HepG2 (cell line): ENCODE measurements at regions not wholly inside any gene's neighbourhood (a gene's known extent, or its start where the extent isn't known, plus 50 kb on each side); places are given as distances from the start of the nearest gene placed in this dataset.

Experiments used
- ATAC-seq: fragments of 200-7000 bp; cut with Tn5 transposase; 3 replicates; pipeline ENCODE4 v1.9.1; 2020; ENCODE audit warnings: mild to moderate bottlenecking, moderate library complexity
- BruUV-seq: library from RNA; stranded (reverse); fragments of 400-500 nt; replicated peaks from 2 replicates; lab custom pipeline; 2021; lab: Mats Ljungman, UMichigan
- CTCF ChIA-PET: fragments of 300-600 bp; formaldehyde crosslinking; extraction: SDS; loops from one replicate; lab custom pipeline; 2021; ENCODE audit warnings: low total read pairs, inconsistent platforms, low intra/inter-chr PET ratio; lab: Yijun Ruan, JAX
- POLR2A ChIA-PET: fragments of 350-600 bp; sonication (Branson Sonifier 250); formaldehyde crosslinking; loops from one replicate; lab custom pipeline; 2020; ENCODE audit warnings: antibody characterized with exemption, inconsistent platforms; lab: Yijun Ruan, JAX
- DNase-seq: peaks from one replicate; pipeline ENCODE4 v3.0.0-alpha.2; 2015; ENCODE audit warnings: low spot score
- FAIRE-seq: peaks from 3 replicates; lab custom pipeline; 2011; peaks lifted over from hg19 to GRCh38; lab: Jason Lieb, UNC
- H2AFZ ChIP-seq: one replicate; pipeline ENCODE4 v1.6.1; 2011; ENCODE audit warnings: low read length, inconsistent platforms
- H3K27ac ChIP-seq: fragments of 300-600 bp; 3 replicates; pipeline ENCODE4 v1.8.0; 2011; ENCODE audit warnings: mixed run types, mild to moderate bottlenecking, mixed read lengths, low read length, inconsistent platforms; ENCODE audit not compliant: insufficient read depth; ENCODE audit errors: extremely low read length
- H3K27me3 ChIP-seq, 2 experiments: fragments of 200-600 bp in 1 of 2; 2 replicates in 1 of 2; 3 replicates in 1 of 2; pipeline versions ENCODE4 v1.6.0 to v1.8.0; 2011; ENCODE audit warnings: low read length in 2 of 2, mild to moderate bottlenecking in 2 of 2, moderate library complexity in 2 of 2, inconsistent platforms in 1 of 2; ENCODE audit not compliant: insufficient read depth in 2 of 2, control insufficient read depth in 1 of 2
- H3K36me3 ChIP-seq, 2 experiments: fragments of 200-600 bp in 1 of 2; replicated peaks in 1 of 2; 2 replicates in 1 of 2; 3 replicates in 1 of 2; pipeline versions ENCODE4 v1.5.1 to v1.8.0; 2011; ENCODE audit warnings: low read length in 2 of 2, inconsistent platforms in 1 of 2; ENCODE audit not compliant: insufficient read depth in 2 of 2, control insufficient read depth in 1 of 2
- H3K4me1 ChIP-seq: 2 replicates; pipeline ENCODE4 v1.5.1; 2012; ENCODE audit warnings: low read length, inconsistent platforms; ENCODE audit not compliant: insufficient read depth
- H3K4me2 ChIP-seq: 2 replicates; pipeline ENCODE4 v1.6.0; 2011; ENCODE audit warnings: low read depth, low read length, inconsistent platforms
- H3K4me3 ChIP-seq, 3 experiments: fragments of 200-600 bp in 1 of 3; sonication (generic), shearing (Covaris generic) in 1 of 3; replicated peaks in 1 of 3; 2 replicates each; pipeline ENCODE4 v1.5.1; 2011 to 2016; ENCODE audit warnings: low read length in 3 of 3, inconsistent platforms in 2 of 3, low read depth in 2 of 3, mild to moderate bottlenecking in 2 of 3, control low read depth in 1 of 3, mixed read lengths in 1 of 3; ENCODE audit not compliant: insufficient read depth in 1 of 3
- H3K79me2 ChIP-seq: one replicate; pipeline ENCODE4 v1.6.1; 2011; ENCODE audit warnings: low read length, inconsistent platforms; ENCODE audit not compliant: insufficient read depth
- H3K9ac ChIP-seq: 2 replicates; pipeline ENCODE4 v1.6.0; 2011; ENCODE audit warnings: mild to moderate bottlenecking, low read depth, low read length, inconsistent platforms; ENCODE audit not compliant: insufficient read depth
- H3K9me3 ChIP-seq: 2 replicates; pipeline ENCODE4 v1.5.1; 2012; ENCODE audit warnings: mild to moderate bottlenecking, low read length
- H4K20me1 ChIP-seq: 2 replicates; pipeline ENCODE4 v1.6.0; 2011; ENCODE audit warnings: inconsistent platforms, mild to moderate bottlenecking, low read length, moderate library complexity; ENCODE audit not compliant: insufficient read depth
- DPF2 ChIP-seq: sonication (generic); formaldehyde crosslinking; IDR thresholded peaks from 2 replicates; pipeline ENCODE4 v1.4.0; 2020; ENCODE audit warnings: mild to moderate bottlenecking, low read depth, missing genetic modification reagents, borderline replicate concordance
- FOSL2 ChIP-seq: sonication (generic); formaldehyde crosslinking; IDR thresholded peaks from 2 replicates; pipeline ENCODE4 v1.4.0; 2020; ENCODE audit warnings: missing genetic modification reagents
- HNF4G ChIP-seq, 2 experiments: sonication (generic) in 1 of 2; formaldehyde crosslinking in 1 of 2; IDR thresholded peaks; 2 replicates each; pipeline versions ENCODE4 v1.4.0 to v1.6.1; 2011 to 2020; ENCODE audit warnings: borderline replicate concordance in 2 of 2, low read depth in 2 of 2, mild to moderate bottlenecking in 2 of 2, low read length in 1 of 2, missing genetic modification reagents in 1 of 2, moderate library complexity in 1 of 2
- TFE3 ChIP-seq: IDR thresholded peaks from 2 replicates; pipeline ENCODE4 v1.6.1; 2016
- THRA ChIP-seq: sonication (generic); formaldehyde crosslinking; IDR thresholded peaks from 2 replicates; pipeline ENCODE4 v1.4.0; 2020; ENCODE audit warnings: missing genetic modification reagents, borderline replicate concordance
- ZMAT3 ChIP-seq: sonication (generic); formaldehyde crosslinking; conservative IDR thresholded peaks from 2 replicates; pipeline ENCODE4 v1.7.0; 2021; ENCODE audit warnings: missing genetic modification reagents
- ZNF225 ChIP-seq: sonication (generic); formaldehyde crosslinking; IDR thresholded peaks from 2 replicates; pipeline ENCODE4 v1.4.0; 2020; ENCODE audit warnings: mild to moderate bottlenecking, missing genetic modification reagents
- ZNF350 ChIP-seq: sonication (generic); formaldehyde crosslinking; IDR thresholded peaks from 2 replicates; pipeline ENCODE4 v1.4.0; 2020; ENCODE audit warnings: mild to moderate bottlenecking, low read depth, missing genetic modification reagents, borderline replicate concordance
- ZNF883 ChIP-seq: sonication (generic); formaldehyde crosslinking; IDR thresholded peaks from 2 replicates; pipeline ENCODE4 v1.5.1; 2020; ENCODE audit warnings: mild to moderate bottlenecking, missing genetic modification reagents; ENCODE audit errors: not compliant biosample characterization
- ZSCAN31 ChIP-seq: sonication (generic); formaldehyde crosslinking; IDR thresholded peaks from 2 replicates; pipeline ENCODE4 v1.5.0; 2020; ENCODE audit warnings: low read depth, mild to moderate bottlenecking, missing genetic modification reagents
- WGBS: methylation state at CpG from one replicate; pipeline ENCODE4 v1.1.6; 2017; ENCODE audit warnings: low lambda C conversion rate; 5-methylcytosine and 5-hydroxymethylcytosine counted together
- in situ Hi-C: cut with HindIII; loops from 2 replicates; pipeline ENCODE4 v1.10.0; 2017; ENCODE audit warnings: low pct_unique_long_range_greater_than_20kb; ENCODE audit not compliant: extremely low pct_ligation_motif_present
- intact Hi-C: fragments of 100-400 bp; cut with micrococcal nuclease; formaldehyde crosslinking; loops from one replicate; pipeline ENCODE4 v1.10.0; 2022; ENCODE audit not compliant: unreplicated experiment
- TF ChIP-seq, protein P1 (sequence below): sonication (generic); formaldehyde crosslinking; IDR thresholded peaks from 2 replicates; pipeline ENCODE4 v1.5.0; 2020; ENCODE audit warnings: mild to moderate bottlenecking, low read depth, missing genetic modification reagents, borderline replicate concordance
- TF ChIP-seq, protein P2 (sequence below): sonication (generic); formaldehyde crosslinking; conservative IDR thresholded peaks from 2 replicates; pipeline ENCODE4 v1.4.0; 2020; ENCODE audit warnings: missing genetic modification reagents

GRCh38 chr7:9283246-9283645, 849.8 kb downstream of the NXPH1 start:
- intact Hi-C loops (no loop called here), in situ Hi-C loops (no loop called here)
- POLR2A ChIA-PET, result no interaction called here
- H3K4me3 ChIP-seq, result no peak overlapping the region
- DNase-seq (no peak), ATAC-seq (no peak), FAIRE-seq (no peak)
- H3K9me3 ChIP-seq, result peaks cover 75% of the 10 kb centered on the region
- no peaks in the 10 kb centered on the region for H3K27me3 ChIP-seq
- no TSS peak for BruUV-seq
- WGBS, result 2% methylated on average over 2 of the region's 2 CpGs
- CTCF ChIA-PET, result no interaction called here
- no peak overlapping the region for H3K9ac ChIP-seq
- H3K27ac ChIP-seq, result no peak overlapping the region
- no peaks in the 10 kb centered on the region for H3K36me3 ChIP-seq
- H3K4me2 ChIP-seq, result no peak overlapping the region
- no peak overlapping the region for H2AFZ ChIP-seq
- H3K79me2 ChIP-seq, result no peaks in the 10 kb centered on the region
- TF ChIP-seq TFE3 (no peak), ZNF350 (CRISPR knock-in tag) (no peak), DPF2 (CRISPR knock-in tag) (no peak), ZMAT3 (CRISPR knock-in tag) (no peak), ZNF883 (CRISPR knock-in tag) (no peak), HNF4G (IDR thresholded peaks at IDR 0.05; ENCODE audit: borderline replicate concordance, low read depth, low read length) (no peak), HNF4G (CRISPR knock-in tag; IDR thresholded peaks at IDR 0.05; ENCODE audit: borderline replicate concordance, low read depth) (no peak), THRA (no peak), ZNF225 (no peak), FOSL2 (CRISPR knock-in tag) (no peak), ZSCAN31 (no peak)
- TF ChIP-seq, protein P1, sequence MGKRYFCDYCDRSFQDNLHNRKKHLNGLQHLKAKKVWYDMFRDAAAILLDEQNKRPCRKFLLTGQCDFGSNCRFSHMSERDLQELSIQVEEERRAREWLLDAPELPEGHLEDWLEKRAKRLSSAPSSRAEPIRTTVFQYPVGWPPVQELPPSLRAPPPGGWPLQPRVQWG (CRISPR knock-in tag), result no peak
- TF ChIP-seq, protein P2, sequence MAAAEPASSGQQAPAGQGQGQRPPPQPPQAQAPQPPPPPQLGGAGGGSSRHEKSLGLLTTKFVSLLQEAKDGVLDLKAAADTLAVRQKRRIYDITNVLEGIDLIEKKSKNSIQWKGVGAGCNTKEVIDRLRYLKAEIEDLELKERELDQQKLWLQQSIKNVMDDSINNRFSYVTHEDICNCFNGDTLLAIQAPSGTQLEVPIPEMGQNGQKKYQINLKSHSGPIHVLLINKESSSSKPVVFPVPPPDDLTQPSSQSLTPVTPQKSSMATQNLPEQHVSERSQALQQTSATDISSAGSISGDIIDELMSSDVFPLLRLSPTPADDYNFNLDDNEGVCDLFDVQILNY (CRISPR knock-in tag), result no peak
- TF ChIP-seq, all 625 proteins: peak for 0
- no peaks in the 10 kb centered on the region for H3K4me1 ChIP-seq
- no peaks in the 10 kb centered on the region for H4K20me1 ChIP-seq
